Immature natural killer cell (primary cell): ENCODE measurements at regions not wholly inside any gene's neighbourhood (a gene's known extent, or its start where the extent isn't known, plus 50 kb on each side); places are given as distances from the start of the nearest gene placed in this dataset.

Source experiments
- DNase-seq, 3 donors: peaks; one replicate each; pipeline ENCODE4 v3.0.0; 2022; ENCODE audit warnings: mixed read lengths in 1 of 3
- H3K27ac Mint-ChIP-seq, 6 donors: one replicate each; pipeline ENCODE4 v1.8.0; 2020; ENCODE audit warnings: mixed read lengths in 6 of 6, mild to moderate bottlenecking in 5 of 6, inconsistent platforms in 4 of 6, moderate library complexity in 3 of 6
- H3K27me3 Mint-ChIP-seq, 3 donors: one replicate each; pipeline ENCODE4 v1.8.0; 2020 to 2021; ENCODE audit warnings: low read depth in 3 of 3, mild to moderate bottlenecking in 3 of 3, mixed read lengths in 3 of 3, moderate library complexity in 3 of 3, inconsistent platforms in 1 of 3
- H3K36me3 Mint-ChIP-seq, 3 donors: one replicate each; pipeline ENCODE4 v1.8.0; 2020; ENCODE audit warnings: mixed read lengths in 3 of 3, inconsistent platforms in 2 of 3, mild to moderate bottlenecking in 2 of 3
- H3K4me1 Mint-ChIP-seq, 2 donors: one replicate each; pipeline ENCODE4 v1.8.0; 2020; ENCODE audit warnings: inconsistent platforms in 2 of 2, mild to moderate bottlenecking in 2 of 2, mixed read lengths in 2 of 2, moderate library complexity in 1 of 2
- H3K4me3 Mint-ChIP-seq, 5 donors: one replicate each; pipeline ENCODE4 v1.8.0; 2020; ENCODE audit warnings: mild to moderate bottlenecking in 5 of 5, mixed read lengths in 5 of 5, inconsistent platforms in 3 of 5, moderate library complexity in 3 of 5
- H3K9me3 Mint-ChIP-seq, 6 donors: one replicate each; pipeline ENCODE4 v1.8.0; 2020; ENCODE audit warnings: mild to moderate bottlenecking in 6 of 6, mixed read lengths in 6 of 6, inconsistent platforms in 4 of 6, moderate library complexity in 3 of 6

GRCh38 chr5:58224221-58224620, 235.7 kb downstream of the PLK2 start:
- no peak overlapping the region for H3K27ac Mint-ChIP-seq
- H3K36me3 Mint-ChIP-seq: no peaks in the 10 kb centered on the region

DNA sequence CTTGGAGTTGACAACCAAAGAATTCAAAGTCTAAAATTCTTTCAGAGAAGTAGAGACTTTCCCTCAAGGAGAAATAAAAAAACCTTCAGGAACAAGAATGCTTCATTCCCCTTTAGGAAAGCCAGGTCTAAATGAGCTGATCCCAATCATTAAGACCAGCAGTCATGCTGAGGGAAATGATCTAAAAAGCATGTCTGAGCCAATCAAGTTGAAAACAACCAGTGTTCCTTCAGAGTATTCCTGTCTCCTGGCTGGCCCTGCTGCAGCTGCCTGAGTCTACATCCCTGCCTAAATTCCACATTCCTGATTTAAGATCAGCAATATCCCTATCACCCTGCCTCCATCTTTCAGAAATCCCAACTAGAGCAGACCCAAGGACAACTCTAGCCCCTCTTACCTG, 244.5 kb downstream of the PLK2 start:
- Mint-ChIP-seq H3K4me1 (no peaks in the 10 kb centered on the region), H3K27me3 (no peaks in the 10 kb centered on the region), H3K4me3 (no peak overlapping the region), H3K27ac (no peak overlapping the region), H3K9me3 (peaks cover 0 to 12% (median 7%) of the 10 kb centered on the region in 6 donors), H3K36me3 (no peaks in the 10 kb centered on the region)
- DNase-seq: no peak

More at GRCh38 chr5:58224221-58224620, 235.7 kb downstream of the PLK2 start:
- Mint-ChIP-seq H3K9me3 (peaks cover 0 to 8% (median 2%) of the 10 kb centered on the region in 6 donors), H3K4me1 (no peaks in the 10 kb centered on the region), H3K27me3 (no peaks in the 10 kb centered on the region), H3K4me3 (no peak overlapping the region)
- DNase-seq: no peak

DNA sequence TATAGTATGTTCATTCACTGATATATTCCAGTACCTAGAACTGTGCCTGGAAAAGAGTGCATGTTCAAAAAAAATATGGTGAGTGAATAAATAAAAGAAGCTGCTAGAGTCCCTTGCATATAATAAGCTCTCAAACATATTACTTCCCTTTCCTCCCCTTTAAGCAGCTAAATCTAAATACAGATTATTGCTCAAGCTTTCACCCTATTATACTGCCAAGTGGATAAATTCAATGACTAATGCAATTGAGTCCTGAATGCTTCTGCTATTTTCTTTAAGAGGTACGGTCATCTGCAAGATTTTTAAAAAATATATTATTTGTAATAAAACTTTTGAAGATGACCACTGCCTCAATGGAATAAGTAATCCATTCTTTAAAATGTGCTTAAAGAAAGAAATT, 248.4 kb downstream of the PLK2 start:
- Mint-ChIP-seq H3K27ac (no peak overlapping the region), H3K36me3 (no peaks in the 10 kb centered on the region), H3K4me3 (no peak overlapping the region), H3K9me3 (peaks cover 0 to 5% (median 1%) of the 10 kb centered on the region in 6 donors), H3K27me3 (peaks cover 0 to 2% (median 1%) of the 10 kb centered on the region in 3 donors), H3K4me1 (no peaks in the 10 kb centered on the region)
- DNase-seq: no peak

DNA sequence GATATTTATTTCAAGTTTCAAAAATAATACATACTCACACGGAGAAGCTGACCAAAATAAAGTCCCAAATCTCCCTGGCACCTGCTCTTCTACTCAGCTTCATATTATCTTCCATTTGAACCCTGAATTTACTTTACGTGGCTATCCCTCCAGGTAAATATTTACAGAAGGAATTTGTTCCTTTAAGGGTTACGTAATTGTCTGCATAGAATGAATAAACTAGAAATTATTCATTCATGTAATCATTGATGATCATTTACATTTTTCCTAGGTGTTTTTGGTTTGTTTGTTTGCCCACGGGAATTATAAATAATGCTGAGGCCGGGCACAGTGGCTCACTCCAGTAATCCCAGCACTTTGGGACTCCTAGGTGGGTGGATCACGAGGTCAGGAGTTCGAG, 251.2 kb downstream of the PLK2 start:
- H3K4me1 Mint-ChIP-seq: no peaks in the 10 kb centered on the region
- no peaks in the 10 kb centered on the region for H3K36me3 Mint-ChIP-seq
- H3K4me3 Mint-ChIP-seq: no peak overlapping the region
- peaks cover 0 to 2% (median 1%) of the 10 kb centered on the region in 3 donors for H3K27me3 Mint-ChIP-seq
- no peak for DNase-seq
- no peak overlapping the region for H3K27ac Mint-ChIP-seq
- H3K9me3 Mint-ChIP-seq: peaks cover 0 to 2% (median 0%) of the 10 kb centered on the region in 6 donors

- no peak overlapping the region for H3K4me3 Mint-ChIP-seq
- DNase-seq: no peak
- H3K9me3 Mint-ChIP-seq: peaks cover 0 to under 1% (median 0%) of the 10 kb centered on the region in 6 donors
- no peak overlapping the region for H3K27ac Mint-ChIP-seq
- no peaks in the 10 kb centered on the region for H3K36me3 Mint-ChIP-seq
- no peaks in the 10 kb centered on the region for H3K4me1 Mint-ChIP-seq
- peaks cover 0 to 2% (median 1%) of the 10 kb centered on the region in 3 donors for H3K27me3 Mint-ChIP-seq
Observed at GRCh38 chr5:58207076-58207475, 252.8 kb downstream of the PLK2 start.

- H3K4me1 Mint-ChIP-seq: no peaks in the 10 kb centered on the region
- peaks cover 0 to 2% (median 1%) of the 10 kb centered on the region in 3 donors for H3K27me3 Mint-ChIP-seq
- peaks cover 0 to 3% (median 0%) of the 10 kb centered on the region in 6 donors for H3K9me3 Mint-ChIP-seq
- H3K36me3 Mint-ChIP-seq: no peaks in the 10 kb centered on the region
- DNase-seq: no peak
- H3K4me3 Mint-ChIP-seq: no peak overlapping the region
- H3K27ac Mint-ChIP-seq: no peak overlapping the region
Observed at GRCh38 chr5:58204966-58205365, 254.9 kb downstream of the PLK2 start.

DNA sequence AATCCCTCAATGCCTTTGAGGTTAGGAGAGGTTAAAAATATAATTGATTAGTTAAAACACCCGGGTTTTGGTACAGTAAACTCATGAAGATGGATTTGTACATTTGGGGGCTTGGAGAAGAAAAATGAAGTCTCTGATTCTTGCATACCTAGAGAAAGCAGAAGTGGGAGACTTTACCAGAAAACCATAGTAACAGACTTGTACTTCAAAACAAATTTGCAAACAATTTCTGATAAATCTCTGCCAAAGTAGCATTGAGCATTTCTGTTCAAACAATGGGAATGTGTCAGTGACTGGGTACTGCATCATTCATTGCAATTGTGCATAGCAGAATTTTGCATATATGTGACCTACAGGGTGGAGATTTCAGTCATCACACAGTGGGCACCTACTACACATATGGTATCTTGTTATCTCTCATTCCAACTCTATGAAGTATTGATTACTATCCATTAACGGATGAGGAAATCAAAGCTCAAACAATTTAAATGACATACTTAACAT, 256.9 kb downstream of the PLK2 start:
- no peak for DNase-seq
- peaks cover 0 to 3% (median 0%) of the 10 kb centered on the region in 6 donors for H3K9me3 Mint-ChIP-seq
- H3K27me3 Mint-ChIP-seq: peaks cover 0 to 2% (median 1%) of the 10 kb centered on the region in 3 donors
- H3K4me1 Mint-ChIP-seq: no peaks in the 10 kb centered on the region
- H3K36me3 Mint-ChIP-seq: no peaks in the 10 kb centered on the region
- H3K27ac Mint-ChIP-seq: no peak overlapping the region
- no peak overlapping the region for H3K4me3 Mint-ChIP-seq

GRCh38 chr5:58201922-58202648, 257.8 kb downstream of the PLK2 start:
- H3K4me1 Mint-ChIP-seq: no peaks in the 10 kb centered on the region
- no peak overlapping the region for H3K4me3 Mint-ChIP-seq
- no peaks in the 10 kb centered on the region for H3K36me3 Mint-ChIP-seq
- DNase-seq: no peak
- peaks cover 0 to 3% (median 0%) of the 10 kb centered on the region in 6 donors for H3K9me3 Mint-ChIP-seq
- no peak overlapping the region for H3K27ac Mint-ChIP-seq
- no peaks in the 10 kb centered on the region for H3K27me3 Mint-ChIP-seq

DNA sequence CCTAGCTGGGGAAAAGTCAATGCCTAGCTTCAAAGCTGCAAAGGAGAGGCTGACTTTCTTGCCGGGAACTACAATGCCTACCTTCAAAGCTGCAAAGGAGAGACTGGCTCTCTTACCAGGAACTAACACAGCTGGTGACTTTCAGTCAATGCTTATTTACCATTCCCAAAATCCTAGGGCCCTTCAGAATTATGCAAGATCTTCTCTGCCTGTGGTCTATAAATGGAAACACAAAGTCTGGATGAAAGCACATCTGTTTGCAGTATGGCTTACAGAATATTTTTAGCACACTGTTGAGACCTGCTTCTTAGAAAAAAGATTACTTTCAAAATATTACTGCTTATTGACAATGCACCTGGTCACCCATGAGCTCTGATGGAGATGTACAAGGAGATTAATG, 259.4 kb downstream of the PLK2 start:
- H3K9me3 Mint-ChIP-seq: peaks cover 0 to 3% (median 0%) of the 10 kb centered on the region in 6 donors
- DNase-seq: no peak
- no peak overlapping the region for H3K4me3 Mint-ChIP-seq
- H3K36me3 Mint-ChIP-seq: no peaks in the 10 kb centered on the region
- H3K27ac Mint-ChIP-seq: no peak overlapping the region
- H3K27me3 Mint-ChIP-seq: peaks cover 0 to 1% (median 0%) of the 10 kb centered on the region in 3 donors
- no peaks in the 10 kb centered on the region for H3K4me1 Mint-ChIP-seq

- Mint-ChIP-seq H3K27ac (no peak overlapping the region), H3K9me3 (peaks cover 0 to 3% (median 1%) of the 10 kb centered on the region in 6 donors), H3K27me3 (peaks cover 0 to 1% (median 0%) of the 10 kb centered on the region in 3 donors), H3K4me1 (no peaks in the 10 kb centered on the region), H3K4me3 (no peak overlapping the region), H3K36me3 (no peaks in the 10 kb centered on the region)
- DNase-seq: no peak
Observed at GRCh38 chr5:58199087-58199486, 260.8 kb downstream of the PLK2 start.

DNA sequence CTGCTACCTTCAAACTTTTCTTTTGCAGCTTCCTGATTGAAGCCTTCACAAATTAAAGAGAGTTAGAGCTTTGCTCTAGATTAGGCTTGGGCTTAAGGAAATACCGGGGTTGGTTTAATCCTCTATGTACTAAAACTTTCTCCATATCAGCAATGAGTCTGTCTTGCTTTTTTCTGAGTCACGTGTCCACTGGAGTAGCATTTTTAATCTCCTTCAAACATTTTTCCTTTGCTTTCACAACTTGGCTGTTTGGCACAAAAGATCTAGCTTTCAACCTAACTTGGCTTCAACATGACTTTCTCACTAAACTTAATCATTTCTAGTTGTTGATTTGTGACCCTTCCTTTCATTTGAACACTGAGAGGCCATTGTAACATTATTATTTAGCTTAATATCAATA, 261.6 kb downstream of the PLK2 start:
- DNase-seq: no peak
- no peak overlapping the region for H3K27ac Mint-ChIP-seq

DNA sequence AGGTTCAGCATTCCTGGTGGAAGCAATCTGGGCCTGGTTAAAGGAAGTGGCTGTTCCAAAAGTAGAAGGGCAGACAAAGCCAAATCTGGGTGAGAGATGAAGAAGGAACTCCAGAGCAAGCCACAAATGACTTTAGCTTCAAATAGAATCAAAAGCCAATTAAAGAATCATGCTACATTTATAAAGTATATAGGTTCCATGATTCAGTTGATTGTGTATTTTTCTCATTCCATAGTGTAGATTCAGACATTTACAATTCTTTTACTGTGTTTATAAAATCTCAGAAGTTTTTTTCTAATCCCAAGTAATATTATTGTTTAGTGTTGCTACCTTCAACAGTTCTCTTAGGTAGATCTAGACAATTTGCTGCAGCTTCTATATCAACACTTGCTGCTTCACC, 262.0 kb downstream of the PLK2 start:
- no peaks in the 10 kb centered on the region for H3K36me3 Mint-ChIP-seq
- no peak overlapping the region for H3K27ac Mint-ChIP-seq
- H3K9me3 Mint-ChIP-seq: peaks cover 0 to 3% (median 1%) of the 10 kb centered on the region in 6 donors
- peaks cover 0 to 1% (median 0%) of the 10 kb centered on the region in 3 donors for H3K27me3 Mint-ChIP-seq
- H3K4me3 Mint-ChIP-seq: no peak overlapping the region
- H3K4me1 Mint-ChIP-seq: no peaks in the 10 kb centered on the region
- DNase-seq: no peak

More for the DNA sequence above, 261.6 kb downstream of the PLK2 start:
- Mint-ChIP-seq H3K4me1 (no peaks in the 10 kb centered on the region), H3K27me3 (peaks cover 0 to 1% (median 0%) of the 10 kb centered on the region in 3 donors), H3K4me3 (no peak overlapping the region), H3K36me3 (no peaks in the 10 kb centered on the region), H3K9me3 (peaks cover 0 to 3% (median 1%) of the 10 kb centered on the region in 6 donors)

DNA sequence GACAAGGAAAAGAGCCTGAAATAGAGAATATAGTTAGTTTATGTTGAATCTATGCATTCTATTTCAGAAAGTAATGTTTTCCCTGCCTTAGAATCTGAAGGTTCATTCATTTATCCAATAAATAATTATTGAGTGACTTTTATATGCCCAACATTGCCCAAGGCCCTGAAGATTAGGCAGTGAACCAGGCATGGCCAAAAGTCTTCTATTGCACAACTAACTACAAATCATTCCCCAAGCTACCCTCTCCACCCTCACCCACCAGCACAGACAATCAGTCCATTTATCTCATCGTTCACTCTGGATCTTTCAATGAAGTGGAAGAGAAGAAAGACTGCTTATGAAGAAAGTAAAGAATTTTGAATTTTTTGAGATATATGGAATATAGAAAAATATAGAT, 268.4 kb downstream of the PLK2 start:
- Mint-ChIP-seq H3K4me1 (no peaks in the 10 kb centered on the region), H3K27ac (no peak overlapping the region), H3K9me3 (peaks cover 0 to 4% (median 0%) of the 10 kb centered on the region in 6 donors), H3K27me3 (peaks cover 0 to 5% (median 1%) of the 10 kb centered on the region in 3 donors), H3K36me3 (no peaks in the 10 kb centered on the region), H3K4me3 (no peak overlapping the region)
- DNase-seq: no peak

DNA sequence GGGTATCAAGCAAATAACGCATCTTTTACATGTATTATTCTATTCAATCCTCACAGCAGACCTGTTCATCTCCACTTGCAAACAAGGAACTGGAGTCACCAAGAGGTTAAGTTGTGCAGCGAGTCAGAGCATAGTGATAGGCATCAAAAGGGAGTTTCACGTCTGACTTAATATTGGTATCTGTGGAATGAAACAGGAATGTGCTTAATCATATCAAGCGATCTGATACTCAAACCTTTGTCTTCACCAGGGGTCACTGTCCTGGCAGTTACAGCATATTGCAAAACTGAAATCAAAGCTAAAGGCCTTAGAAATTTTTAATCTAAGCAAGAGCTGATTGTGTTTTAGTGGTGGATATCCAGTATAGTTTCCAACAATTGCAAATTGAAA, 271.6 kb downstream of the PLK2 start:
- H3K9me3 Mint-ChIP-seq: peaks cover 0 to 2% (median 0%) of the 10 kb centered on the region in 6 donors
- no peaks in the 10 kb centered on the region for H3K4me1 Mint-ChIP-seq
- no peak for DNase-seq
- no peaks in the 10 kb centered on the region for H3K36me3 Mint-ChIP-seq
- H3K27me3 Mint-ChIP-seq: peaks cover 0 to 5% (median 0%) of the 10 kb centered on the region in 3 donors
- no peak overlapping the region for H3K4me3 Mint-ChIP-seq
- H3K27ac Mint-ChIP-seq: no peak overlapping the region
